HG03558 (cell line): ENCODE measurements at regions not wholly inside any gene's neighbourhood (a gene's known extent, or its start where the extent isn't known, plus 50 kb on each side); places are given as distances from the start of the nearest gene placed in this dataset.

Experiments
- ATAC-seq: cut with Tn5 transposase; IDR thresholded peaks from one replicate; pipeline ENCODE4 v1.9.1; 2021; ENCODE audit warnings: moderate number of reproducible peaks; ENCODE audit not compliant: unreplicated experiment; ENCODE audit errors: extremely low read depth

DNA sequence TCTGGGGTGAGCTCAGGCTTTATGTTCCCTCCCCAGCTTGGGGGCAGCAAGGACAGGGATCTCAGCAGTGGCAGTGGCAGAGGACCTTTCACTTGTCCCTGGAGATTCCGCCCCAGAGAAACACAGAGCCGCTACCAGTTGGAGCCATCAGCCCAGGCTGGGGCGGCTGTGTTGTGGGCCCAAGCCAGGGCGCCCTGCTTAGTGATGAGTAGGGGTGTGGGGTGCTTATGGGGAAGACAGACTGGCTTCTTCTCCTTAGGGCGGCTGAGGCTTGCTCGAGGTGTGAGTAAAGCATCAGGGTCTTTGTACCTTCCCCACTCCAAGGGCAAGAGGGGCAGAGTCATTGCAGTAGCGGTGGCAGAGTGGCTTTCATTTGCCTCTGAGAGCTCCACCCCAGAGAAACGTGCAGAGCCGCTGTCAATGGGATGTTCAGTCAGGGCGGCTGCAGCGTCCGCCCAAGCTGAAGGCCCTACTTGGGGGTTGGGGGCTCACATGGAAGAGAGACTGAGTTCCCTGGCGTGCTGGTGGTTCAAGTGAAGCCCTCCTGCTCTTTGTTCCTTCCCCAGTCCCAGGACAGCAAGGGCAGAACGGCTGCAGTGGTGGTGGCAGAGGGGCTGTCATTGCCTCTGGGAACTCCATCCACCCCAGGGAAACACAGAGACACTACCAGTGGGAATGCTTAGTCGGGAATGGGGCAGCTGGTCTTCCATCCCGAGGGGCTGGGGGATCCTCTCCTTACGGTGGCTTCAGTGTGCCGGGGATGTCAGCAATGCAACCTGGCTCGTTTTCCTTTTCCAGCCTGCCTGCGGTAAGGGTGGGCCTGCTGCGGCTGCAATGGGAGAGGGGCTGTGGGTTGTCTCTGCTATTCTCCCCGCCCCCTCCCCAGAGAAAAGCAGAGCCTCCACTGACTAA, 2142.5 kb upstream of the TENM3 start:
- ATAC-seq = no peak

- ATAC-seq = no peak
These were observed 2141.7 kb upstream of the TENM3 start for GRCh38 chr4:180101348-180102083.

DNA sequence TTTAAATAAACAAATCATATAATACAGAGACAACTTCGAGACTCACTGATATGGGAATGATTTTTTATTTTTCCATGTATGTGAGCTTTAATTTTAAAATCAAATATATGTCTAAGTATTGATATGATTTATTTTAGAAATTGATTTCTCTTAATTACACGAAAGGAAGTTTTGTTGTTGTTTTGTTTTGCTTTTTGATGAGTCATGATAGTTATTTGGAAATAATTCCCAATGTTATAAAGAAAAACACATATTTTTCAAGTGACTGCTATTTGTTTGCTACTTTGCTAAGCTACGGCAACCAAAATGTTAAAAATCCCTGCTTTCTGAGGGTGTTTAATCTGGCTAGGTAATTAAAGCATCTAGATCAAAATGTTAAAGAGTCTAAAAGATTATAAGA, 2139.4 kb upstream of the TENM3 start:
- ATAC-seq = no peak

GRCh38 chr4:180105362-180105761, 2137.8 kb upstream of the TENM3 start:
- ATAC-seq = no peak

GRCh38 chr4:180106122-180106521, 2137.1 kb upstream of the TENM3 start:
- ATAC-seq = no peak

DNA sequence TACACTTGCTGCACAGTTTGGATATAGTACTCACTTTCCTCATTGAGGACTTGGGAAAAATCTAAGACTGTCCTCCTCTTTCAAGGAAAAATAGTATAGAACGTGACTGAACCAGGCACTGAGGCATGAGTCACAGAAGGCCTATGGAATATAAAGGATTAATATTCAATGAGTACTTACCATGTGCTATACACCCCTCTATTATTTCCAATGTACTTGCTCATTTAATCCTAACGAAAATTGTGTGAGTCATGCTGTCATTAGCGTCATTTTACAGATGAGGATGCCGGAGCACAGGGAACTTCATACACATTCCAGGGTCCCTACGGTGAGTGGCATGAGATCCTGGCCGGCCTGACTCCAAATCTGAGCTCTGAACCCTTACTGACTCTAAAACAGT, 2136.2 kb upstream of the TENM3 start:
- ATAC-seq = no peak

DNA sequence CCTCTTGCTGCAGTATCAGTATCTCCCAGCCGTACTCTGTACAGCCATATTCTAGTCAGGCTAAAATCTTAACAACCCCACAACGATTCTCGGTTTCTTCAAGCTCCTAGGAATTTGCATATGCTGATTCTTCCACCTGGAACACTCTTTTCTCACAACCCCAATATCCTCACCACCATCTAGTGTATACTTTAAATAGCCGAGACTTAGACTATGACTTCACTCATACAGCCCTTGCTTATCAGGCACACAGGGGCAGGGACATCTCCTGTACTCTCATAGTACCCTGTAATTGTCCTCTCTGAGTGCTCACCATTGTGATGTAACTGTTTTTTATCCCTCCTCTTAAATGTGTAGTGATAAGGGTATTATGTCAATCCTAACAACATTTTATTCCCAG, 2126.4 kb upstream of the TENM3 start:
- ATAC-seq = no peak

GRCh38 chr4:180120068-180120467, 2123.1 kb upstream of the TENM3 start:
- no peak for ATAC-seq

DNA sequence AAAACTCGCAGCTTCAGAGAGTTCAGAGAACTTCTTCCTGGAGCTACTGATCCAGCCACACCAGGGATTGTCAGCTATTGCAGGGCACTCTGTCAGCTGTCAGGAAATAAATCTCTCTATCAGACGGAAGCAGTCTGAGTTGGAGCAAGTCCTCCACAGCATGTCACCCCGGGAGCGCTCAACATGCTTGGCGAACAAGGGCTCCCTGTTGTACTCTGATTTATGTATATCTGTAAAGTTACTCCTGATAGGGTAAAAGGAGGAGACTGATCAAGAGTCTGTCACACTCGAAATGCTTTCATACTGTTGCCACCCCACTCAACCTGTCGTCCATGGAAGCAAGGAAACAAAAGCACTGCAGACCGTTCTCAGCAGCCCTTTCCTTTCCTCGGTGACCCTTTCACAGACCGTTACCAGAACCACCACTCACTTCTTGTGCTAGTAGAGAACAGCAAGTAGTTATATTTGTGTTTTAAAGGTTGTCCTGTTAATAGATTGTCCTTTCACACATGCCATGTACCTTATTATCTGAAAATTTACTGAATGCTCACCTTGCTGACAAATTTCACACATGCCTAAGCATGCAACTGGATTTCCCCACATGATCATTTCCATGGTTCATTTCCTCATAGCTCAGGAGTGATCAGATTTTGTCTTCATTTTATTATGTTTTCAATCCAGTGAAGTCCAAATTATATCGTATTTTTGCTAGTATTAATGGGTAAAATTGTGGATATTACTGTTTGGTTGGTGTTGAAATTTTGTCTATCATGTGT, 2108.9 kb upstream of the TENM3 start:
- ATAC-seq = no peak

DNA sequence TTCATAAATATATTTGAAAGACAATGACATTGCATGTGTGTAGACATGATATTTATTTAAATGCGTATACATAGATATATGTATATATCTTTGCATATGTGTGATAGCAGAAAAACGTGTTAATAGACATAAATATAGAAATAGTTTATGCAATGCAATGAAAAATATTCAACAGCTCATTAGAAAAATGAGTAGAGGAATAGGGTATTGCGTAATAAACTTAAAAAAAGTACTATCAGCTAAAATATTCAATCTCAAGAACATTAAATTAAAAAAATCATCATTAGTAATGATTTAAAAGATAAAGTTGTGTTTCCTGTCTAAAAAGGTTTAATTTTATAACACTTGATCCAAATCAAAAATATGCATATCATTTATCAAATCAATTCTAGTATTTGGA, 2101.5 kb upstream of the TENM3 start:
- no peak for ATAC-seq

- ATAC-seq = no peak
These were observed 2094.5 kb upstream of the TENM3 start for GRCh38 chr4:180148737-180149136.

GRCh38 chr4:180150818-180151217, 2092.4 kb upstream of the TENM3 start:
- no peak for ATAC-seq

DNA sequence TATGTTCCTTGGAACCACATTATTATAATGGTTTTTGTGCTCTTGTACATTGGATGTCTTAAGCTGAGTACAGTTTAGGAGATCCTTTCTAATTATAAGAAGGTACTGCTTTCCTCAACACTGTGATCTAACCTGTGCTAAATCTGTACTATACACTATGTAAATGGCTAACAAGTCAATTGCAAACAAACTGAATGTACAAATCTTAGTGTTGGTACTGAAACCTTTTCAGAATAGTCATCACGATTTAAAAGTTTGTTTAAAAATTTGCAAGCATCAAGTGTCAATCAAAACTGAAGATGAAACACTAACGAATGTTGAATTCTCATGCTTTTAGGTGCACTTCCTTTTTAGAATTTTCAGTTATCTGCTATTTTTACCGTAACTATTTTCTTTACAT, 2090.4 kb upstream of the TENM3 start:
- ATAC-seq = no peak

GRCh38 chr4:180153587-180153986, 2089.6 kb upstream of the TENM3 start:
- no peak for ATAC-seq

- no peak for ATAC-seq
These were observed 2086.5 kb upstream of the TENM3 start for GRCh38 chr4:180156684-180157083.

GRCh38 chr4:180160195-180160983, 2082.8 kb upstream of the TENM3 start:
- ATAC-seq = no peak

GRCh38 chr4:180164799-180165198, 2078.4 kb upstream of the TENM3 start:
- ATAC-seq = no peak

DNA sequence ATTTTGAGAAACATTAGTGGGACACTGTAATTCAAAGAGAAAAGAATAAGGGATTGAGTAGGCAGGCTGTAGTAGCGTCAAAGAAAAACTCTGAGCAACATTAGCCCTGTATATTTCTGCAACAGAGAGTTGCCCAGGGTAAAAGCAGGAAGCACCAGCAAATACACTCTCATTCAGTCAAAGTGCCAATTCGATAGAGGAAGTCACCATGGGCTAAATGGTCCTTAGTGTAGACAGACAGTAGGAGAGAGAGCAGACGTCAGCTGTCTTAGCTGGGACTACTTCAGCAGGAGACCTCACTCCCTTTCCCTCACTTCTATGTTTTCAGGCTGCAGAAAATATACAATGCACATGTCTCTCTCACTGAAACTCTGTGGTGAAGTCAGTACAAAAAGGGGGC, 2073.8 kb upstream of the TENM3 start:
- ATAC-seq = no peak

DNA sequence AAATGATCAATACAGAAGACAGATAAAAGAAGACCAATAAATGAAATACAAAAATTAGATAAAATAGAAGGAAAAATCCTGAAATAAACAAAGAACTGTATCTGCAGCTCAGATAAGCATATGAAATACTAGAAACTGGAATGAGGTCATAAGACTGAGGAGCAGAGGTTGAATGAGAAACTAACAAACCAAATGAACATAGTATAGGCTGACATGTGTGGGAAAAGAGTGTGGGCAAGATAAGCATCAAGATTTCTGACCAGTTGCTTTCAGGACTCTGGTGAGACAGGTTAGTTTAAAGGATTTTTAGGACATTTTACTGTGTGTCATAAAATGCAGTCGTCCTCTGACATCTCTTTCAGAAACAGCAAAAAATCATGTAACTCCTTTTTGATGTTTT, 2073.2 kb upstream of the TENM3 start:
- no peak for ATAC-seq

DNA sequence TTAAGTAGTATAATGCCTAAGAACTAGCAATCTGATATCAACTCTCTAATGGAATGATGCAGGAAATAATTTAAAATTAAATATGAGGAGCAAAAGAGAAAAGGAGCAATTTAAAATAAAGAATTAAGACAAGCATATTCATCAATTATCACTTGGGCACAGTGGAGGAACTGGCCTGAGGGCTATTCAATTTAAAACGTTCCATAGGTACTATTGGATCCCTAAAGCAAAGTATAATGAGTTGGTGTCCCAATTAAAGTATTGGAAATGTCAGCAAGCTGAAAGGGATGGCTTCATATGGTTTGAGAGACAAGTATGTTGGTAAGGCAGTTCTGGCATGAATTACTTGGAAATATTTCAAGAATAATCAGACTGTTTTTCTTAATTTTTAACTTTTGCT, 2064.1 kb upstream of the TENM3 start:
- no peak for ATAC-seq
